ENCODE measurements at regions not wholly inside any gene's neighbourhood (a gene's known extent, or its start where the extent isn't known, plus 50 kb on each side); places are given as distances from the start of the nearest gene placed in this dataset.

- TF ChIP-seq NKRF (conservative IDR thresholded peaks at IDR 0.05) (no peak), MTA3 (IDR thresholded peaks at IDR 0.05; ENCODE audit: borderline replicate concordance, low read length) (no peak), ATF3 (IDR thresholded peaks at IDR 0.05; ENCODE audit: borderline replicate concordance, extremely low read depth, low read depth, low read length) (no peak), RUNX3 (IDR thresholded peaks at IDR 0.05; ENCODE audit: low read length) (peak; percentile 78; the same call in 1 of the 2 replicates), NFIC (IDR thresholded peaks at IDR 0.05; ENCODE audit: low read depth, low read length) (peak; percentile 51; the same call in 1 of the 2 replicates)
Measured at GRCh38 chr3:76264496-76264895, 479.1 kb upstream of the ZNF717 start (continued).

GRCh38 chr3:76264911-76265310, 479.6 kb upstream of the ZNF717 start:
- H4K20me1 ChIP-seq (ENCODE audit: control insufficient read depth, insufficient read depth): no peaks in the 10 kb centered on the region
- no peak overlapping the region for H3K9ac ChIP-seq (ENCODE audit: control insufficient read depth, insufficient read depth, low read length)
- POLR2A ChIA-PET: no interaction called here
- BruUV-seq (replicated peaks): no TSS peak
- CTCF ChIA-PET: no interaction called here
- no peaks in the 10 kb centered on the region for H3K4me1 ChIP-seq (ENCODE audit: control insufficient read depth, insufficient read depth, low read length)
- DNase-seq (ENCODE audit: low read depth, low spot score) (no peak), ATAC-seq (no peak), FAIRE-seq (no peak)
- RAD21 ChIA-PET (ENCODE audit: unreplicated experiment): no interaction called here
- in situ Hi-C loops (cut with MboI): no loop called here
- 1% methylated on average over 6 of the region's 6 CpGs for WGBS (ENCODE audit: insufficient coverage, insufficient replicate concordance, low lambda C conversion rate, missing lambda C conversion rate)
- intact Hi-C loops (cut with micrococcal nuclease; ENCODE audit: unreplicated experiment): no loop called here
- H3K79me2 ChIP-seq (ENCODE audit: control insufficient read depth, insufficient read depth, low read length): no peaks in the 10 kb centered on the region
- H3K9me3 ChIP-seq (replicated peaks; ENCODE audit: control insufficient read depth, insufficient read depth, low read length): no peaks in the 10 kb centered on the region
- H3K27ac ChIP-seq (ENCODE audit: control insufficient read depth, insufficient read depth): no peak overlapping the region
- no peaks in the 10 kb centered on the region for H3K36me3 ChIP-seq (ENCODE audit: control insufficient read depth in 2 of 2, insufficient read depth in 2 of 2, low read length in 1 of 2)
- SMC1A ChIA-PET (ENCODE audit: uncharacterized antibody, unreplicated experiment): interaction anchor here (0.6 kb wide), 1 partner anchor 170 kb away, joined by 3 read pairs; no protein-coding TSS in a partner anchor
- H2AFZ ChIP-seq (ENCODE audit: control insufficient read depth, low read depth, low read length): no peak overlapping the region
- H3K27me3 ChIP-seq (replicated peaks in 1 of 2; ENCODE audit: control insufficient read depth in 2 of 2, insufficient read depth in 2 of 2, low read length in 1 of 2): no peaks in the 10 kb centered on the region
- H3K4me2 ChIP-seq (ENCODE audit: control insufficient read depth, insufficient read depth): no peak overlapping the region
- H3K4me3 ChIP-seq: no peak overlapping the region
- no peak for TF ChIP-seq NBN (IDR thresholded peaks at IDR 0.05)
- no peak for TF ChIP-seq HCFC1 (IDR thresholded peaks at IDR 0.05; ENCODE audit: low read length)
- no peak for TF ChIP-seq EGR1 (IDR thresholded peaks at IDR 0.05; ENCODE audit: borderline replicate concordance in 1 of 2, low read depth in 2 of 2, low read length in 2 of 2)
- no peak for TF ChIP-seq POU2F2 (IDR thresholded peaks at IDR 0.05; ENCODE audit: borderline replicate concordance, low read depth, low read length)
- no peak for TF ChIP-seq NR2C2 (IDR thresholded peaks at IDR 0.05; ENCODE audit: borderline replicate concordance, control insufficient read depth, insufficient read length, low read depth)
- no peak for TF ChIP-seq BCLAF1 (IDR thresholded peaks at IDR 0.05)
- no peak for TF ChIP-seq KDM1A (IDR thresholded peaks at IDR 0.05; ENCODE audit: borderline replicate concordance)
- no peak for TF ChIP-seq ZBTB11 (CRISPR knock-in tag; IDR thresholded peaks at IDR 0.05)
- no peak for TF ChIP-seq PKNOX1 (IDR thresholded peaks at IDR 0.05)
